ENCODE measurements at regions not wholly inside any gene's neighbourhood (a gene's known extent, or its start where the extent isn't known, plus 50 kb on each side); places are given as distances from the start of the nearest gene placed in this dataset.

- DNase-seq, result no peak
Measured at GRCh38 chr17:51560398-51560797, 300.1 kb downstream of the UTP18 start.

GRCh38 chr17:51563961-51564360 lies 303.6 kb downstream of the UTP18 start:
- DNase-seq, result no peak

- no peak for DNase-seq
Measured at GRCh38 chr17:51572115-51572514, 311.8 kb downstream of the UTP18 start.
